ENCODE measurements at regions not wholly inside any gene's neighbourhood (a gene's known extent, or its start where the extent isn't known, plus 50 kb on each side); places are given as distances from the start of the nearest gene placed in this dataset.

DNA sequence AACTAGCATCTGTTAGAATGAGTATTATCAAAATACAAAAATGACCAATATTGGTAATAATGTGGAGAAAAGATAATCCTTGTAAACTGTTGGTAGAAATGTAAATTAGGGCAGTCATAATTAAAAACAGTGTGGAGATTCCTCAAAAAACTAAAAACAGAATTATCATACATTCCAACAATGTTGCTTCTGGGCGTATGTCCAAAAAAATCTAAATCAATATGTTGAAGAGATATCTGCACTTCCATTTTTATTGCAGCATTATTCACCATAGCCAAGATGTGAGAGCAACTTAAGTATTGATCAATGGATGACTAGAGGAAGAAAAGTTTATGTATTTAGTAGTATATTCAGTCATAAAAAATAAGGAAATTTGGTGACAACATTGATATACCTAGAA, 59.8 kb upstream of the OR9G4 start:
- TF ChIP-seq, protein P1, sequence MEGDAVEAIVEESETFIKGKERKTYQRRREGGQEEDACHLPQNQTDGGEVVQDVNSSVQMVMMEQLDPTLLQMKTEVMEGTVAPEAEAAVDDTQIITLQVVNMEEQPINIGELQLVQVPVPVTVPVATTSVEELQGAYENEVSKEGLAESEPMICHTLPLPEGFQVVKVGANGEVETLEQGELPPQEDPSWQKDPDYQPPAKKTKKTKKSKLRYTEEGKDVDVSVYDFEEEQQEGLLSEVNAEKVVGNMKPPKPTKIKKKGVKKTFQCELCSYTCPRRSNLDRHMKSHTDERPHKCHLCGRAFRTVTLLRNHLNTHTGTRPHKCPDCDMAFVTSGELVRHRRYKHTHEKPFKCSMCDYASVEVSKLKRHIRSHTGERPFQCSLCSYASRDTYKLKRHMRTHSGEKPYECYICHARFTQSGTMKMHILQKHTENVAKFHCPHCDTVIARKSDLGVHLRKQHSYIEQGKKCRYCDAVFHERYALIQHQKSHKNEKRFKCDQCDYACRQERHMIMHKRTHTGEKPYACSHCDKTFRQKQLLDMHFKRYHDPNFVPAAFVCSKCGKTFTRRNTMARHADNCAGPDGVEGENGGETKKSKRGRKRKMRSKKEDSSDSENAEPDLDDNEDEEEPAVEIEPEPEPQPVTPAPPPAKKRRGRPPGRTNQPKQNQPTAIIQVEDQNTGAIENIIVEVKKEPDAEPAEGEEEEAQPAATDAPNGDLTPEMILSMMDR (IDR thresholded peaks at IDR 0.05; ENCODE audit: control insufficient read depth, insufficient read depth, low read depth, low read length, missing control alignments) = no peak
- DNase-seq (ENCODE audit: low read depth) = no peak
- no peak overlapping the region for H3K4me3 ChIP-seq (ENCODE audit: control insufficient read depth, low read depth, low read length)

DNA sequence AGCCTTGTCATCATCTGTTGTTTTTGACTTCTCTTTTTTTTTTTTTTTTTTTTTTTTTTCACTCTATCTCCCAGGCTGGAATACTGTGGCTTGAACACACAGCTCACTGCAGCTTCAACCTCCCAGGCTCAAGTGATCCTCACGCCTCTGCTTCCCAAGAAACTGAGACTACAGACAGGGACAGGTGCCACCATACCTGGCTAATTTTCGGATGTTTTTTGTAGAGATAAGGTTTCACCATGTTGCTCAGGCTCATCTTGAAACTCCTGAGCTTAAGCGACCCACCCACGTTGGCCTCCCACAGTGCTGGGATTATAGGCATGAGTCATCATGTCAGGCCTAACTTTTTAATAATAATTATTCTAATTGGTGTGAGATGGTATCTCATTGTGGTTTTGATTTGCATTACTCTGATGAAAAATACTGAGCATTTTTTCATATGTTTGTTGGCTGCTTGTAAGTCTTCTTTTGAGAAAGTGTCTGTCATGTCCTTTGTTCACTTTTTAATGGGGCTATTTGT, 51.3 kb upstream of the OR9G4 start:
- H3K4me3 ChIP-seq (ENCODE audit: control insufficient read depth, low read depth, low read length) = no peak overlapping the region
- no peak for DNase-seq (ENCODE audit: low read depth)
- TF ChIP-seq, protein P1 (IDR thresholded peaks at IDR 0.05; ENCODE audit: control insufficient read depth, insufficient read depth, low read depth, low read length, missing control alignments) = no peak
